HG03139 (cell line): ENCODE measurements at regions not wholly inside any gene's neighbourhood (a gene's known extent, or its start where the extent isn't known, plus 50 kb on each side); places are given as distances from the start of the nearest gene placed in this dataset.
"Not testable (repeated sequence)": the region's sequence is repeated elsewhere in the genome, so short reads cannot be mapped to it uniquely, and the experiment has no call there.

ENCODE experiments used
- ATAC-seq: cut with Tn5 transposase; IDR thresholded peaks from one replicate; pipeline ENCODE4 v1.9.1; 2021; ENCODE audit not compliant: unreplicated experiment

DNA sequence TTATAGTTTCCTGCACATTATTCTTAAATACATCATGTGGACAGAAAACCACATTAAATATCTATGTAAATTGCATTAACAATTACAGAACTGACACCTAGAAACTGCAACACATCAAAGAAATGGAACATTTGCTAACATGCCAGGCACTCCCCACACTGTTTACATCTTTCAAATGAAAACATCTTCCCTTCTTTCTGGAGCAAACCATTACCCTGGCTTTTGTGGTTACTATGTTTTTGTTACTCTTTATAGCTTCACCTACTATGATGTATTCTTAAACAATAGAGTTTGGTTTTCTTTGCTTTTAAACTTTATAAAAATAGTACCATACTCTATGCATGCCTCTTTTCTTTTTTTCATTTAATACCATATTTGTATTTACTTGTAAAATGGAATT, 1894.5 kb upstream of the CELF4 start:
- ATAC-seq = no peak

DNA sequence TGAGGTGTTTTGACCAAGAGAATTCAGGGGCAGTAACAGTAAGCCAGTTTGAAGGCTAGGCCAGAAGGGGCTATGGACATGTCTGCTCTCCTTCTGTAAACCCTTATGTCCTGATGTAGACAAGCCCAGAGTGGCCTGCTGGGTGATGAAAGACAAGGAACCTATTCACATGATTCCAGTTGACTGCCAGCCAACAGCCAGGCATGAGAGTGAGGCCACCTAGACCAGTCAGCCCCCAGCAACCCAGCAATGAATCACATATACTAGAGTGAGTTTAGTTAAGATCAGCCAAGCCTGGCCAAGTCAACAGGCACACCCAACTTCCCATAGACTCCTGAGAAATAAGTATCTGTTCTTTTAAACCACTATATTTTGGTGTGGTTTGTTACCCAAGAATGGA, 1889.7 kb upstream of the CELF4 start:
- no peak for ATAC-seq

DNA sequence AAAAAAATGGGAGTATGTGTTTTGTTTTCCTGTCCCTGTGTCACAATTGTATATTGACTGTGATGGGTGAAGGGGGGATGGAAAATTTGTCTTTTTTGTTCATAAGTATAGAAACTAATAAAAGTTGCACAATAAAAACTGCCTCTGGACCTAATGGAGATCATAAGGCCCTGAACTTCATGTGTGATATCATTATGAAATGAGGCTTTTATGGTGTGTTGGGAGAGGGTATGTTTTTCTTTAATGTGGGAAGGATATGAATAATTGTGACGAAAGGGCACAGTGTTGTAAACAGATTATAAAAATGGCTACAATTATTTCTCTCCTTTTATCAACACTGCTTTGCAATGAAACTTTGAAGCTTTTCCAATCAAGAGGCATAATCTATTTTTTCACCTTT, 1889.3 kb upstream of the CELF4 start:
- no peak for ATAC-seq

DNA sequence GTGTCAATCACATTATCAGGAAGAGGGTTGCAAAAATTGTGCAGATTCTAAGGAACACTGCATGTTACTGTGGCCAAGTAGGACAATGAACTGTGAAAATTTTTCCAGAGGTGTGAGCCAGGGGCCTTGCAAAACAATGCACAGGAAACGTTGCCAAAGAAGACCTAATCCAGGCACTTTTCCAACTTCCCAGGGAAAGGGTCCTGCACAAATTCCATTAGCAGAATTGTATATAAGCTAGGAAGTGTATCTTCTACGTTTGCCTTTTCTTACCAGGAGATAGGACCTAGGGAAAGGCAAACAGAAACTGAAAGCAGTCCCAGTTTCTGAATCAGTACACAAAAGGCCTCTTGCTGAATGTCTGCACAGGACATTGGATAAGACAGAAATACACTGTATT, 1888.3 kb upstream of the CELF4 start:
- no peak for ATAC-seq

DNA sequence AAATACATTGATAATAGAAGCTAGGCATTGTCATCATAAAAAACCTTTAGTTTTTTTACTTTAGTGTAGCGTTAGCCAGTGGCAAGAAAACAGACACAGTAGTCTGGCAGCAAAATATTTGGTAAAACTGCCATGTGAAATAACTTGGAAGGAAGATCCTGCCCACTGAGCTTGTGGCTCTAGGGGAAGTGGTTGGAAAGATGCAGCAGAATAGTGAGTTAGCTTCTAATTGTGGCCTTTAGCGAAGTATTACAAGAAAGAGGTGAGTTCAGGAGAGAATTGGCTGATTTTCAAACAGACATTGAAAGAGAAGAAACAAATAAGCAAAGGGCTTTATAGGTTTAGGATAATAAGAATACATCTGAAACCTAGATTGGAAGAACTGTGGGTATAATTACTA, 1887.8 kb upstream of the CELF4 start:
- no peak for ATAC-seq

DNA sequence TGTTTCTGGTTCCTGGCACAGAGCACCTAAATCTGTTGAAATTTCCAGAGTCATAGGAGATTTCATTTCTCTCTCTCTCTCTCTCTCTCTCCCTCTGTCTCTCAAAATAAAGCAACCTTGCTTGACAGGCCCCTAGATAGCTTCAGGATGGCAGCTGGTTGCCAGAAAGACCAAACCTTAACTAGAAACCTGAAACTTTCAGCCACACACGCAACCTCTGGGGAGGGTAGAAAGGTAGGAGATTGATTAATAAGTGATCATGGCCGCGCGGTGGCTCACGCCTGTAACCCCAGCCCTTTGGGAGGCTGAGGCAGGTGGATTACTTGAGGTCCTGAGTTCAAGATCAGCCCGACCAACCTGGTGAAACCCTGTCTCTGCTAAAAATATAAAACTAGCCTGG, 1885.4 kb upstream of the CELF4 start:
- ATAC-seq = no peak

DNA sequence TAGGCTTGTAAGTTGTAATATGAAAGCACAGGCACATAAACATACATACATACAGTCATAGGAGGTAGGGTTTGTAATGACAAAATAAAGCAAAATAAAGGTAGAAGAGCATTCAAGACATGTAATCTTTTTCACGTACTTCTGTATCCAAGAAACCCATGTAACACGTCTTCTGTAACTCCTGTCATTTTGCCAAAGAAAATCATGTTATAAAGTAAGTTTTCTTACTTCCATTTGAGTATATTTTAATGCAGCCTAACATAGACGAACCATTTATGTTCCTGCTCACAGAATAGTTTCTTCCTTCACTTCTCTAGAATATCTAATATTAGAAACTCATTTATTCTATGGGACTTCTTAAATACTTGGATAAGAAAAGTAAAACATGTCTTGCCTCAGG, 1884.0 kb upstream of the CELF4 start:
- no peak for ATAC-seq

DNA sequence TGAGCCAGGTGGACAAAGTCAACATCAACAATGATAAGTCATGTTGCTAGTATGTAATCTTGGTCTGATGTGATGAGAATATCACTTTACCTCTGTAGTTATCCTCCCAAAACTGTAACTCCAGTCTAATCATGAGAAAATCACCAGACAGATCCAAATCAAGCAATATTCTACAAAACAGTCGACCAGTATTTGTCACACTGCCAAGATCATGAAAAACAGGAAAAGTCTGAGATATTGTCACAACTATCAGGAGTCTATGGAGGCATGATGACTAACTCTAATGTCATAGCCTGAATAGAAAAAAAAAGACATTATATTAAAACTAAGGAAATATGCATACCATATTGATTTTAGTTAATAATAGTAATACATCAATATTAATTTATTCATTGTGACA, 1883.3 kb upstream of the CELF4 start:
- no peak for ATAC-seq

DNA sequence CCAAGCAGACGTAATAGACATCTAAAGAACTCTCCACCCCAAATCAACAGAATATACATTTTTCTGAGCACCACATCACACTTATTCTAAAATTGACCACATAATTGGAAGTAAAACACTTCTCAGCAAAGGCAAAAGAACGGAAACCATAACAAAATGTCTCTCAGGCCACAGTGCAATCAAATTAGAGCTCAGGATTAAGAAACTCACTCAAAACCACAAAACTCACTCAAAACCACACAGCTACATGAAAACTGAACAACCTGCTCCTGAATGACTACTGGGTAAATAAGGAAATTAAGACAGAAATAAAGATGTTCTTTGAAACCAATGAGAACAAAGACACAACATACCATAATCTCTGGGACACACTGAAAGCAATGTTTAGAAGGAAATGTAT, 1879.4 kb upstream of the CELF4 start:
- not testable (repeated sequence) for ATAC-seq

DNA sequence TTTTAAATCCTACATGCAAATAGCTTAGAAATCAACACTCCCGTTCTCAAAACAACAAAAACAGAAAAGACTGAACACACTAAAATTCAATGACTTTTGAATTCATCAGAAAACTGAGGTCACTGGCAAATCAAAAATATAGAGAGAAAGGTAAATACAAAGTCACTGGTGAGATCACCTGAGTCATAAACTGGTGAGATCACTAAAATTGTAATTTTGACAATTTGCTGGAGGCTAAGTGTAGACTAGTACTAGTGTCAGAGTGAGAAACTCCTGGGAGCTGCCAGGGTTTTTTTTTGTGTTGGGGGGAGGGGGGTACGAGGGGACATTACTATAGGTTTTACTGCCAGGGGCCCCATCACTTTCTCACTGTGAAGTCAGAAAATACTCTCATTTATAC, 1876.0 kb upstream of the CELF4 start:
- no peak for ATAC-seq

DNA sequence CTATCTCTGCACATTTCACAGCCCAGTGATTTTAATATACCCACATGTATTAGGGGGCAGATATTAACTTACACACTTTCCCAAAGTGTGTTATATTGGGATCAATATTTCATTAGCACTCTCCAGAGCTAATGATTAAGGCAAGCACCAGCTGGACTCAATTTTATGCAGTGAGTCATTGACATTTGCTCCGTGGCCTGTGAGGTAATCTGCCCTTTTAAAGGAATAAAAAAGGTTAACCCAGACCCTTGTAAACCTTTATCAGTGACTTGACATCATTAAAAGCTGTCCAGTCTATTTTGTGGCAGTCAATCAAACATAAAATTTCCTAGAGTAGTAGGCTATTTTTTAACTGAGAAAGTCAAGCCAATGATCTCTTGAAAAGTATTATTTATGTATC, 1870.4 kb upstream of the CELF4 start:
- no peak for ATAC-seq

DNA sequence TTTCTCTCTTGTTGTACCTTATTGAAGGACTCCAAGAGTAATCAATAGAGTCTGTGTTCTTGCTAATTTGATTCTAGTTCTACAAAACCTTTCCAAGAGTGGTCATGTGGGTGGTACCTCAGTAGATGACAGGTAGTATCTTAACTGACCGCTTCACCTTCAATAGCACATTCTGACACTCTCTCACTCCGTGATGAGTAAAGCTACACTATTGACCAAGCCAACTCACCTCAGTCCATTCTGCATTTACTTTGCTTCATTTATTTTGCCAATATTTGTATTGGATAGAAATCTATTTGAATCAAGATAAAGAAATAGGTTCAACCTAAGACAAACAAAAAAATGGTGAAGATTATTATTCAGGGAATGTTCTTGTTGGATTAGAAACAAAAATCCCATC, 1869.6 kb upstream of the CELF4 start:
- ATAC-seq = no peak

DNA sequence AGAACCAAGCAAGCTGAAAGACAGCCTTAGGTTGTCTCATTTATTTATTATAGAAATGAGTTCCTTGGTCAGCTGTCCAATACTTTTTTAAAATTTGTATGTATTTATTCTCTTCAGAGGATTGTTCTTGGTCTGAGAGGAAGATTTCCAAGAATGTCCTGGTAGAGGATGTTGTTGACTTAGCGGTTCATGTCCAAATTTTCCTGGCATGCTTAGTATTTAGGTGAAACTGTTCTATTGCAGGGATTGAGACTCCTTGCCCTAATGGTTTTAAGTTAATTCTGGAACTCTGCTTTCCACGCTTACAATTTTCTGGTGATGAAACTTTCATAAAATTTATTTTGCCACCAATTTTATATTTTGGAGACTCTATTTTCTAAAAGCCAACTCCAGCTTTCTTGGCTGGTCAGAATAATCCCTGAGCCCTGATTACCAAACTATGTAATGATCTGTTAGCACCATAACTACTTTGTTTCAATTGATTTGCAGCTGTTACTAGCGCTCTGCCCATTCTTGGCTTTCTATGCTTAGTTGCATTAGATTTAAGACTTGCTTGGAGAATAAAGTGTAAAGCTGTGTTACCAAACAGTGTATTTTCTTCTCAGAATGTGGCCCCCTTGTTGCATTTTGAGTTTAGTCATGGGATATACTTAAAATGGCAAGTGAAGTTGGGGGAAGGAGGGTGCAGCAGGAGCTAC, 1868.8 kb upstream of the CELF4 start:
- ATAC-seq = no peak

DNA sequence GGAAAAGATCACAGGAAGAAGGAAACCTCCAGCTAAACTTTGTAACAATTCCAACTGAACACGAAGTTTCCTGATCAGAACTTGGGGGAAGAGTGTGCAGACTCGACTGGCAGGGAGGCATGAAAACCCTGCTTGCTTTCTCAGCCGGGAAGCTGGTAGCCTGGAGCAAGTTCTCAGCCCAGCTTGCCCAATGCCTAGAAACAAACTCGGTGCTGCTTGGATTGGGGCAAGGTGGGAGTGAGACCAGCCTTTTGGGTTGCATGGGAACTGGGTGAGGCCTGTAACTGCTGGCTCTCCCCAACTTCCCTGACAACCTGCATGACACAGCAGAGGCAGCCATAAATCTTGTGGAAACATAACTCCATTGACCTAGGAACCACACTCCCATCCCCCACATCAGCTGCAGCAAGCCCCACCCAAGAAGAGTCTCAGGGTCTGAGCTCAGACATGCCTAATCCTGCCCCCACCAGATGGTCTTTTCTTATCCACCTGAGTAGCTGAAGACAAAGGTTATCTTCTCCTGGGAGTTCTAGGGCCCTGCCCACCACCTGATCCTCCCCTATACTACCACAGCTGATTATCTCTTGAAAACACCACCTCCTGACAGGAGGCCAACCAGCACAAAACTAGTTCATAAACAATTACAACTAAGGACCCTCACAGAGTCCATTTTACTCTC, 1859.7 kb upstream of the CELF4 start:
- no peak for ATAC-seq

DNA sequence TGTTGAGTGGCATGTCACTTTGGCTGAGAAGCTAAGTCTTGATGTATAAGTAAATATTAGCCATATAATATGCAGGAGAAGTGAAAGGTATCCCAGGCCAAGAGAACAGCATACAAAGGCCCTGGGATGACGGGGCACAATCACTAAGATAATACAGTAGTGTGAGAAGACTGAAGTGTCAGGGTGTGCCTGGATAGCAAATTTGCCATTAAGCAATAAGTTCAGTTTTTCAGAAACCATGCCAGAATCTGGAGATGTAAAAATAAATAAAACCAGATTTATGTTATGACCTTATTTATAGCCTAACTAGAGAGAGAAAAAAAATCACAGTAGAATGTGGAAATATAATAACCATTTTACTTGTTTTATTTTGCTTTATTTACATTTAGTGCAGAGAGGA, 1858.7 kb upstream of the CELF4 start:
- no peak for ATAC-seq

DNA sequence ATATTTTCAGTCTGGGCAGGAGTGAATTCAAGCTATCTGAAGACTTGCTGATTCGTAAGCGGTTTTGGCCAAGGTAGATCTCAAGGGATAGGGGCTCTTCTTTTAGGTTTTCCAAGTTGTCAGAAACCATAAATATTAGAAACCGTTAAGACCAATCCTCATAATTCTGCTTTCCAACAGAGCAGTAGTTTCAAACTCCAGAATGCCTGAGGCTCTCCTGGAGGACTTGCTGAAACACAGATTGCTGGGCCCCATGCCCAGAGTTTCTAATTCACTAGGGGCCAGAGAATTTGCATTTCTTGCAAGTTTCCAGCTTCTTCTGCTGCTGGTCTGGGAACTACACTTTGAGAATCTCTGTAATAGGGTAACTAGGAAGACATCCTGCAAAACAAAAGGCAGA, 1855.7 kb upstream of the CELF4 start:
- ATAC-seq = no peak

DNA sequence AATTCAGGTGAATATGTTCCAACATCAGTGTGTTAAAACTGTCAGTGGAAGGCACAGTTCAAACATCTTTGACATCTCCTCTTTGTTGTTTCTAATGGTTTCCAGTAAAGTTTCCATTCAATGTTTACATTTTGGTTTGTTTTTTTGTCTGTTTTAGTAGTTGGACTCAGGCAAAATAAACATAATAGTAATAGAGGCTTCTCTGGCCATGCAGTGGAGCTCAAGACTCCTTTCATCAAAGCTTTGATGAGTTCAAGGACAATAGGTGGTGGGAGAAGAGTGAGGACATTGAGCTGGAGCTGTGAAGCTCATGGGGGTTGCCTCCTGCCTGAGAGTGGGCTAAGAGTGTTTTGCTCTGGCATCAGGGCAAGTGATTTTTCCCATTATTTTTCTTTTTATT, 1853.7 kb upstream of the CELF4 start:
- no peak for ATAC-seq

DNA sequence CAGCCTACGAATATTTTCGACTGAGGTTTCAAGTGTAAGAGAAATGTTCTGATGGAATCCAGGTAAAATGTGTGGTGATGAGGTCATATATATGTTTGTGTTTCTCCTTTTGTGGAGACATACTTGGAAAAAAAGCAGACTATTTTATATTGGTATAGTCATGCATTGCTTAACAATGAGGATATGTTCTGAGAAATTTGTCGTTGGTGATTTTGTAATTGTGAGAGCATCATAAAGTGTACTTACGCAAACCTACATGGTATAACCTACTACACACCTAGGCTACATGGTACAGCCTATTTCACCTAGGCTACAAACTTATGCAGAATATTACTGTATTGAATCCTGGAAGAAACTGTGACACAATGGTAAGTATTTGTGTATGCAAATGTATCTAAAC, 1849.9 kb upstream of the CELF4 start:
- ATAC-seq = no peak

DNA sequence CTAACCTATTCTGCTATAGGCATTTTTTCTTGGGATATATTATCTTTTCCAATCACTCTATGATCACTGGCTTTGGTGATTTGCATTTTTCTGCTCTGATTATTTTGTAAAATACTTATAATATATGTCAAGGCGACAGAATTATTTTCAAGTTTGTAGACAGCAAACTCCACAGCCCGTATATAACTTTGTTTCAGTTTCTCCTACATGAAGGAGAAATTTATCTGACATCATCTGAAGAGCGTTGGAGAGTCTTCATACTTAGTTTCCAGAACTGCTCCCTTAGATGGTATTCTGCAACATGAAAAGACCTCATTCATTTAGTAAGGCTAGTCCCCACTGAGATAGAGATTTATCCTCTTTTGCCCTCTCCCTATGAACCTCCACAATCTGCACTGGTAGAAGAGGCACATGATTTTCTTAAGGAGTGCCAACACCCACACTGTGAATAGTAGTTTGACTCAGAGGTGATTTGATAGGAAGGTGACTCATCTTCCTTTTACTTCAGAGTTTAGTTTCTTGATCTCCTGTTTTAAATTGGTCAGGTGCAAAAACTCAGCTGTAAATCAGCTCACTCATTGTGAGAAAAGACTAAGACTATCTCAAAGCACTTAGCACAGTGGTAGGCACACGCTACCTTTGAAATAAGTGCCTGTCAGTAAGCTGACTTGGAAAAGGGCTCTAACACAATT, 1848.6 kb upstream of the CELF4 start:
- no peak for ATAC-seq

DNA sequence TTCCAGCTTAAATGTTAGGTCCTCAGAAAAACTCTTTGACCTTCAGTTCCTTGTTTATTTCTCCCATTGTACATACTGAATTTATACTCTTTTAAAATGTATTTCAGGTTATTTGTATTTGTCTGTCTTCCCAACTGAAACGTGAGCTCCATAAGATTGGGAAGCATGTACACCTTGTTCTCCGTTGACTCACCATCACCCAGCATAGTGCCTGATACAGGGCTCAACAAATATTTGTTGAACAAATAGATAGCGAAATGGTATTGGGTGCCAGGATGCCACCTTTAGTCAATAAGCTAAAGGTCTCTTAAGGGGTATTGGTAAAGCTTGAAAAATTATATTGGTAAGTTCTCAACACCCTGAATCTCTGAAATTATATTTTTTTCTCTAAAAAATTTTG, 1841.3 kb upstream of the CELF4 start:
- no peak for ATAC-seq

DNA sequence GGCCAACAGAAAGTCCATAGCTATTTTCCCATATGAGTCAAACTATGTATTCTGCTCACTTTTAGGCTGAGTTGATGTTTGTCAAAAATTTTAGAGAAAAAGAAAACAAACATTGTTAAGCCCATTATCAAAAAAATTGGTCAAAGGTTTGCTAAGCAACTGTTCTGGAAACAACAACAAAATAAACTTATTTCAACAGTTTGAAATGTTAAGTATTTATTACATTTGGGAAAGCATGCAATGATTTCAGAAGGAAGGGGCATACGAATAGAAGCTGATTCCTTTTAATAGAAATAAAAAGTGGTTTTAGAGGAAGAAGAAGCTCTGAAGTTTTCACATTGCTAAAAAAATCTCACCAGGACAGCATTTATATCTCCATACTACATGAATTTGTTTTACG, 1837.5 kb upstream of the CELF4 start:
- ATAC-seq = no peak

DNA sequence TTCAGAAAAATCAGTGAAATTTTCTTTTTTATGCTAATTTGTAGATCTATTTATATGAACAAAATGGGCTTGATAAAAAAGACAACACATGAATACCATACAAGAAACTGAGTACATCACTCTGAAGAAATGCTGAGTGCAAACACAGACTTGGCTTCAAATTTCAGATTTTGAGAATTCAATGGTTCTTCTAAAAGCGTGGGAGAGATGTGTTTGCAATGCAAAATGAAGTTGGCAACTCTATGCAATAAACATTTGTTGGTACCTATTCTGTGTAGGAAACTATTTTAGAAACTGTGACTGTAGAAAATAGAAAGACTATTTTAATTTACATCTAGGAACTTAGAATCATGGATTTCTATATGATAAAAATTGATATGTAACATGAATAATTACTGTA, 1834.1 kb upstream of the CELF4 start:
- no peak for ATAC-seq
